GM18502 (cell line): ENCODE measurements at regions not wholly inside any gene's neighbourhood (a gene's known extent, or its start where the extent isn't known, plus 50 kb on each side); places are given as distances from the start of the nearest gene placed in this dataset.
A peak's percentile ranks its signal among the peaks of the same experiment; 100 is the strongest.
"Not testable (repeated sequence)": the region's sequence is repeated elsewhere in the genome, so short reads cannot be mapped to it uniquely, and the experiment has no call there.

Experiments used
- ATAC-seq: cut with Tn5 transposase; IDR thresholded peaks from one replicate; pipeline ENCODE4 v1.9.1; 2021; ENCODE audit warnings: mild to moderate bottlenecking; ENCODE audit not compliant: unreplicated experiment, poor library complexity

GRCh38 chr14:21902561-21903181 is 229.1 kb upstream of the OR4E1 start:
- no peak for ATAC-seq

- not testable (repeated sequence) for ATAC-seq
These were observed 221.2 kb upstream of the OR4E1 start for GRCh38 chr14:21894898-21895194.

GRCh38 chr14:21894003-21894897 is 220.6 kb upstream of the OR4E1 start:
- peak; percentile 47 for ATAC-seq

GRCh38 chr14:21891921-21892320 is 218.3 kb upstream of the OR4E1 start:
- no peak for ATAC-seq

GRCh38 chr14:21884995-21885394 is 211.4 kb upstream of the OR4E1 start:
- no peak for ATAC-seq

GRCh38 chr14:21882226-21882625 is 208.6 kb upstream of the OR4E1 start:
- ATAC-seq = no peak

- no peak for ATAC-seq
These were observed 207.3 kb upstream of the OR4E1 start for GRCh38 chr14:21880918-21881317.

- no peak for ATAC-seq
These were observed 202.2 kb upstream of the OR4E1 start for GRCh38 chr14:21875791-21876190.

GRCh38 chr14:21874946-21875345 is 201.3 kb upstream of the OR4E1 start:
- ATAC-seq = no peak

GRCh38 chr14:21874167-21874566 is 200.5 kb upstream of the OR4E1 start:
- no peak for ATAC-seq

- peak; percentile 88 for ATAC-seq
These were observed 194.9 kb upstream of the OR4E1 start for GRCh38 chr14:21868442-21869046.

- ATAC-seq = no peak
These were observed 193.9 kb upstream of the OR4E1 start for GRCh38 chr14:21867541-21867940.

- no peak for ATAC-seq
These were observed 192.9 kb upstream of the OR4E1 start for GRCh38 chr14:21866479-21866878.

GRCh38 chr14:21863289-21863688 is 189.7 kb upstream of the OR4E1 start:
- no peak for ATAC-seq

- ATAC-seq = no peak
These were observed 187.5 kb upstream of the OR4E1 start for GRCh38 chr14:21861153-21861552.

- ATAC-seq = no peak
These were observed 186.6 kb upstream of the OR4E1 start for GRCh38 chr14:21860172-21860571.

- ATAC-seq = no peak
These were observed 179.2 kb upstream of the OR4E1 start for GRCh38 chr14:21852775-21853174.

GRCh38 chr14:21852061-21852664 is 178.5 kb upstream of the OR4E1 start:
- ATAC-seq = no peak

- ATAC-seq = not testable (repeated sequence)
These were observed 173.3 kb upstream of the OR4E1 start for GRCh38 chr14:21846902-21847301.

GRCh38 chr14:21846227-21846885 is 172.7 kb upstream of the OR4E1 start:
- ATAC-seq = peak; percentile 62

GRCh38 chr14:21840765-21841164 is 167.1 kb upstream of the OR4E1 start:
- no peak for ATAC-seq
